Motor neuron (in vitro differentiated cells): ENCODE measurements at regions not wholly inside any gene's neighbourhood (a gene's known extent, or its start where the extent isn't known, plus 50 kb on each side); places are given as distances from the start of the nearest gene placed in this dataset.

Experiments used
- ATAC-seq, 8 experiments: fragments of 200-7000 bp; cut with Tn5 transposase; replicated peaks in 6 of 8; 2 replicates each; pipeline ENCODE4 v1.8.0; 2021; ENCODE audit warnings: mild to moderate bottlenecking in 8 of 8, moderate library complexity in 8 of 8
- H3K27ac ChIP-seq, 2 donors: fragments of 250-450 bp; sonication (Bioruptor Pico); 2 replicates each; pipeline ENCODE4 v1.9.0; 2021; ENCODE audit warnings: antibody characterized with exemption in 2 of 2, mild to moderate bottlenecking in 2 of 2, moderate library complexity in 1 of 2
- H3K4me1 ChIP-seq, 2 donors: fragments of 250-450 bp; sonication (Bioruptor Pico); replicated peaks in 1 of 2; 2 replicates each; pipeline ENCODE4 v1.6.1; 2021; ENCODE audit warnings: antibody characterized with exemption in 2 of 2, mild to moderate bottlenecking in 2 of 2, moderate library complexity in 1 of 2
- H3K4me3 ChIP-seq, 5 donors: fragments of 250-450 bp; sonication (Bioruptor Pico); 2 replicates each; pipeline ENCODE4 v1.9.0; 2021; ENCODE audit warnings: antibody characterized with exemption in 5 of 5, mild to moderate bottlenecking in 5 of 5, moderate library complexity in 4 of 5
- WGBS, 10 experiments: fragments of 450-650 bp; shearing (Covaris generic); methylation state at CpG; one replicate each; pipeline ENCODE4 v1.0.0; 2022; 5-methylcytosine and 5-hydroxymethylcytosine counted together
- in situ Hi-C, 9 experiments: fragments of 400-800 bp; cut with MboI; loops; one replicate each; pipeline ENCODE4 v1.15.0; 2021; ENCODE audit warnings: low sequenced_read_pairs in 9 of 9, low pct_unique_long_range_greater_than_20kb in 2 of 9; ENCODE audit not compliant: unreplicated experiment in 9 of 9

GRCh38 chr5:96247097-96247701 is 185.8 kb downstream of the PCSK1 start:
- Histone ChIP-seq H3K27ac (no peak overlapping the region), H3K4me1 (peaks cover 0 to 13% of the 10 kb centered on the region in 2 donors), H3K4me3 (no peak overlapping the region)
- ATAC-seq = peak in 4 of 8 experiments; percentile 13 to 82 (median 54)
- in situ Hi-C loops = no loop called here
- WGBS, 10 experiments = 50 to 100% (median 80%) methylated on average over 2 to 4 of the region's 4 CpGs; no CpG with 5 or more reads in 1 of the 10 experiments

DNA sequence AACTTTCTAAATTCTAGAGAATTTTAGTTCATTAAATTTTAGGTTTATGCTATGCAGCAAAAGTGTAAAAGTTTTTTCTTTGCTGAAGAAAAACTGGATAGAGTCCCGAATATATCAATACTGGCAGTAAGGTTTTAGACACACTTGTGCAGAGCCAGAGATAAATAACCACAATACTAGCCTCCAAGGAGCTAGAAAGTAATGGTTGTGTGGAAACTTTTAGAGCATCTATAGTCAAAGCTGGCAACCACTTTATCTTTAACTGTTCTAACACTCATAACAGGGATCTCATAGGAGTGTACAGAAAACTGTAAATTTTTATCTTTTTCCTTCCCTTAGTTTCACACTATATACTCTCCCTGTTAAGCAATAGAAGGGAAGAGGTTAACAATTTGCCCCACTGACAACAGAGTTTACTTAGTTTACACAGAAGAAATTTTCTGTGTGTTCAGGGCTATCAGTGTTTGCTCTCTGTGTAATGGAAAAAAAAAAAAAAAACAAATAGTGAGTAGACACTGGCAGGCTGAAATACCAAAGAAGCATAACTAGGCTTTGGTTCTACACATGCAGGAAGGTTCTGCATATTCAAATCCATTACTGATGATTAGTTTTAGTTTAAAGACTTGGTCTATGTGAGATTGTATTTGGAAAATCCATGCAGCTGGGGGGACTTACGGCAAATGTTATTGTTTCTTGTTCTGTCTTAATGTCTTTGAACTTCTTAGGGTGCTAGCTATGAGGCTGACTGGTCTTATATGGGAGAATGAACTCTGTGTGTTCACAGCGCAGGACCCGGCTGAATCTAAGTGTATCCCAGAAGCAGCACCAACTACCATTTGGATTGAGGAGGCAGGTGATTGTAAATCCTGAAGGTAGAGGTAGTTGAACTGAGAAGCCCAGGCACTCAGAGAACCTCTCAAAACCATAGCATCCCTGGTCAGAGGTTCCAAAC is 187.6 kb downstream of the PCSK1 start:
- 76 to 100% (median 92%) methylated on average over 1 to 4 of the region's 4 CpGs; no CpG with 5 or more reads in 3 of the 10 experiments for WGBS, 10 experiments
- peak in 3 of 8 experiments; percentile 35 to 61 (median 56) for ATAC-seq

DNA sequence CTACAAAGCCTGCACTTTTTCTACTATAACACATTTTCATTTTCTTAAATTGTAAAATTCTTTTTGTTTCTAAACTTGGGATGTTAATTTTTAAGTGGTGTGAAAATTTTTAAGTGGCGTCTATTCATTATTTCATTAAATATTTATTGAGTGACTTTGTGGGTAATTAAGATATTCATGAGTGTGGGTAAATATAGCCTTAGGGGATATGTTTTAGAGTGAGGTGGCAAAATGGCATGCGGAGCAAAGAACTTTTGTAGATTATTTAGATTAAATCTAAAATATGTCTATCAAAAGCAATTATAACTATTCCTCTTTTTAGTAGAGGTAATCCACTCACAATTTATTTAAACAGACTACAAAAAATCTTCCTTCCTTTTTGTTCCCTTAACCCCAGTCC is 188.4 kb downstream of the PCSK1 start:
- Histone ChIP-seq H3K4me1 (peaks cover 0 to 13% of the 10 kb centered on the region in 2 donors), H3K27ac (no peak overlapping the region), H3K4me3 (no peak overlapping the region)
- 0 to 100% (median 92%) methylated on average over 1 to 2 of the region's 2 CpGs; no CpG with 5 or more reads in 1 of the 10 experiments for WGBS, 10 experiments
- in situ Hi-C loops = no loop called here
- no peak for ATAC-seq

More for the DNA sequence above, 187.6 kb downstream of the PCSK1 start:
- Histone ChIP-seq H3K4me1 (peaks cover 0 to 13% of the 10 kb centered on the region in 2 donors), H3K4me3 (no peak overlapping the region), H3K27ac (no peak overlapping the region)
- in situ Hi-C loops = no loop called here

DNA sequence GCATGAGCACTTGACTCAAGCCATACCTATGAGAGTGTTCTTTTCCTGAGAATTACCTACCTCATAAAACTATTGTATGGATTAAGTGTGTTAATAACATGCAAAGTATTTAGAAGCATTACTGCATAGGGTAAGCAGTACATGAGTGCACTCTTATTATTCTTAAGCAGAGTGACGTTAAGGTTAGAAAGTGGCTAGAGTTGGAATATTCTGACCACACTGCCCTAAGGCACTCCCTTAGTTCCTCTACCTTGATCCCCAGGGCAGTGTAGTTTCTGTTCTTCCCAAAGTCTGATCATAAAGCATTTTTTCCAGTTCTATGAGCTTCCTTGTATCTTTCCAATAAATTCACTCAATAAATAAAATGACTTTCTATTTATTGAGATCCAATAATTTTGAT is 189.2 kb downstream of the PCSK1 start:
- Histone ChIP-seq H3K4me3 (no peak overlapping the region), H3K4me1 (peaks cover 0 to 13% of the 10 kb centered on the region in 2 donors), H3K27ac (no peak overlapping the region)
- WGBS, 10 experiments = 29 to 100% (median 93%) methylated on average over 1 of the region's 1 CpG; no CpG with 5 or more reads in 4 of the 10 experiments
- peak in 1 of 8 experiments; percentile 37 for ATAC-seq
- in situ Hi-C loops = no loop called here

DNA sequence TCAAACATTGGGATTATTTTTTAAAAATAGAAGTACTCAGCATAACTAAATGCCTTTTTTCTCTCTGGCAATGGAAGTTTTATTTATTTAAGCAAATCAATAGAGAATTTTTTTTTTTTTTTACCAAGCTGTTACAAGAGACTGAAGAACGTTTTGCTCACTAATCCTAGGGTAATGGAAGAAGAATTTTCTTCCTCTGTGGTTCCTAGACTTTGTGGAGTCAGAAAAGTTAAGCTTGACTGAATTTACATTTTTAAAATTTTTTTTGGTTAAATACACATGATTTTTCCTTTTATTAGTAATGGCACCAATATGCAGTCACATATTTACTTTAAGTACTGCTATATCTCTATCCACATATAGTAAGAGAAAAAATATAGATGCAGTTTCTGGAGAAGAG is 189.8 kb downstream of the PCSK1 start:
- Histone ChIP-seq H3K27ac (no peak overlapping the region), H3K4me1 (peaks cover 0 to 12% of the 10 kb centered on the region in 2 donors), H3K4me3 (no peak overlapping the region)
- WGBS, 10 experiments = 0 to 100% (median 62%) methylated on average over 1 of the region's 1 CpG; no CpG with 5 or more reads in 2 of the 10 experiments
- ATAC-seq = no peak
- in situ Hi-C loops = no loop called here

DNA sequence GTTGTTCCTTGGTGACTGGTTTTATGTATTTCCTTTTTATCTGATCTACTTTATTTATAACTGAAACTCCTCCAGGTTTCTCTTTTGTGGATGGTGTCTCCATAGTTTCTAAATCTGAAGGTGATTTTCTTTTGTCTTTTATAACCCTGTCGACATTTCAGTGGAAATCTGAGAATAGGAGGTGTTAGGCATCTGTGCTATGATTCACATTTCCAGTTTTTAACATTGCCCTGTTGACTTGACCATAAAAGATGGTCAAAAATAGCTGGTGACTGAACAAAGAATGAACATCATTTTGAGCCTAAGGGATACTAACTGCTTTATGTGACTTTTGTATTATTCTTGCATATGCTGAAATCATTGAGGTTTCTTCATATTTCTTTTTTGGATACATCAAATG is 190.5 kb downstream of the PCSK1 start:
- no peak overlapping the region for H3K27ac ChIP-seq
- in situ Hi-C loops = no loop called here
- no peak for ATAC-seq
- H3K4me1 ChIP-seq = peaks cover 0 to 6% of the 10 kb centered on the region in 2 donors
- no peak overlapping the region for H3K4me3 ChIP-seq
- 11 to 86% (median 63%) methylated on average over 1 of the region's 1 CpG; no CpG with 5 or more reads in 1 of the 10 experiments for WGBS, 10 experiments

DNA sequence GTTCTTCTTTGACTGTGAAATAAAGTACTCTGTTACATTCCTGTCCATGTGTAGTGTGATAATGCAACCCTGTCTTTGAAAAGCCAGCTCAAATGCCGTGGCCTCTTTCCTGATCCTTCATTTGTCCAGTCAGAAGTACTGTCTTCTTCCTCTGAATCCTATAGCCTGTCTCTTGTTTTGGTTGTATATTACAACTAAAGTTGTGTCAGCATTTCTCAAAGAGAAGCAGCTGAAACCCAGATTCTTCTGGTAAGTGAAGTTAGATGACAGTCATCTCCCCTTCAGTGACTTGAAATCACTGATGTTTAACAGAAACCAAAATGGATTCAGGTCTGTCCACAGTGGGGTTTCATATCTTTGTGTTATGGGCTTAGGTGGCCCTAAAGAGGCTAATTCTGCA is 196.2 kb downstream of the PCSK1 start:
- WGBS, 10 experiments = 100% methylated on average over 1 of the region's 1 CpG; no CpG with 5 or more reads in 4 of the 10 experiments
- in situ Hi-C loops = no loop called here
- Histone ChIP-seq H3K4me1 (no peaks in the 10 kb centered on the region), H3K4me3 (no peak overlapping the region), H3K27ac (no peak overlapping the region)
- ATAC-seq = no peak

GRCh38 chr5:96236051-96236450 is 197.0 kb downstream of the PCSK1 start:
- H3K4me1 ChIP-seq = no peaks in the 10 kb centered on the region
- WGBS, 10 experiments = 40 to 100% (median 86%) methylated on average over 1 of the region's 1 CpG; no CpG with 5 or more reads in 6 of the 10 experiments
- no peak overlapping the region for H3K4me3 ChIP-seq
- no peak overlapping the region for H3K27ac ChIP-seq
- ATAC-seq = no peak
- in situ Hi-C loops = no loop called here

- Histone ChIP-seq H3K4me3 (no peak overlapping the region), H3K4me1 (no peaks in the 10 kb centered on the region), H3K27ac (no peak overlapping the region)
- ATAC-seq = no peak
- in situ Hi-C loops = no loop called here
- WGBS, 10 experiments = 60 to 100% (median 90%) methylated on average over 2 to 5 of the region's 5 CpGs; no CpG with 5 or more reads in 3 of the 10 experiments
Measured at GRCh38 chr5:96235008-96235910, 197.8 kb downstream of the PCSK1 start.

- Histone ChIP-seq H3K4me1 (peaks cover 0 to 2% of the 10 kb centered on the region in 2 donors), H3K4me3 (no peak overlapping the region), H3K27ac (no peak overlapping the region)
- ATAC-seq = no peak
- in situ Hi-C loops = no loop called here
Measured at GRCh38 chr5:96232602-96233001, 200.4 kb downstream of the PCSK1 start.

DNA sequence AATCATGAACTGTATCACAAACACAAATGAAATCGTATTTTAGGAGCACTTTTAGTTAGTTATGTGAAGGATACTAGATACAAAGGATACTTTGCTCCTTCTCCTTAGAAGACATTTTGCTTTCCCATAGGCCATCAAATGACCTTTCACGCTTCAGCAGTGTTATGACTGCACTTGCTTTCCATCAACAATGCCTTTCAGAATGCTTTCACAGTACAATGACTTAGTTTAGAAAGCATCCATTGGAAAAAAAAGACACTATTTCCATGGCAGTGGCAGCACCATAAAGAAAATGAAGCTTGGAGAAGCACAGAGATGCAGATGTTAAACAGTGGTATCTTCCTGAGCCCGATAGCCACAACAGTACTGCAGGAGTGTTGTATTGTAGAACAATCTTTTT is 203.9 kb downstream of the PCSK1 start:
- Histone ChIP-seq H3K4me3 (no peak overlapping the region), H3K27ac (no peak overlapping the region), H3K4me1 (peaks cover 0 to 2% of the 10 kb centered on the region in 2 donors)
- 36 to 94% (median 75%) methylated on average over 1 to 3 of the region's 3 CpGs for WGBS, 10 experiments
- peak in 5 of 8 experiments; percentile 16 to 71 (median 44) for ATAC-seq
- in situ Hi-C loops = no loop called here

DNA sequence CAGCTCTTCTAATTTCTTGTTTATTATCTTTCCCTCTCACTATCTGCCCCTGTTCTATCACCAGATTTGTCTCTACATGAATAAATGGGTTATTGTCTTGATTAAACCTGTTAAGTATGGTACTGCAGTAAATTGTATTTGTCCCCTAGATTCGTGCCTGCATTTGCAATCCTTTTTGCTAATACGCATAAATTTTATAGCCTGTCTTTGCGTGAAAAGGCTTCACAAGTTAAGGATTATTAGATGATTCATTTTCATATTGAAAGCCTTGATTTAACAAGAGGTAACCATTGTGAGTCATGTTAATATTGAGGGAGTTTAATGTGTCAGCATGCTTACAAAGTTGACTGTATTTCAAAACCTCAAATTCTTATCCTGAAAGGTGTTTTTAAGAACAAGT is 204.6 kb downstream of the PCSK1 start:
- in situ Hi-C loops = no loop called here
- Histone ChIP-seq H3K4me3 (no peak overlapping the region), H3K4me1 (peaks cover 0 to 2% of the 10 kb centered on the region in 2 donors), H3K27ac (no peak overlapping the region)
- peak in 3 of 8 experiments; percentile 54 to 65 (median 63) for ATAC-seq
- WGBS, 10 experiments = 26 to 100% (median 79%) methylated on average over 1 to 3 of the region's 3 CpGs
